ENCODE measurements at regions not wholly inside any gene's neighbourhood (a gene's known extent, or its start where the extent isn't known, plus 50 kb on each side); places are given as distances from the start of the nearest gene placed in this dataset.

DNA sequence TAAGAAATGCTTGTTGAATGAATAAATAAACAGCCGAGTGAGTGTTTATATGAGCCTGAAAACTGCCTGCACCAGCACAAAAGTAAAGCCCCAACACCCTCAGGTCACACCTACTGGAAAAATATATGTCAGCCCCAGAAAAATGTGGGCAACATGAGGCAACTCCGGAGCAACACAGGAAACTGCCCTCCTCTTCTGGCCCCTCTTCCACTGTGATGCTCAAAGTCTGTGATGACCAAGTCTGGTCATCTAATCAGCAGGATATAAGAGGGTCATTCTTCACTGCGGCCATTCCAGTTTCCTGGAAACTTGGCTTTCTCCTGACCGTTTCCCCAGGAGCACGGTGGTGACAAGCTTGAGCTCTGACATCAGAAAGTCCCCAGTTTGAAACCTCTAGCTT lies 159.6 kb upstream of the PZP start:
- Histone ChIP-seq H3K27ac (no peak overlapping the region), H3K4me1 (no peaks in the 10 kb centered on the region), H3K27me3 (no peaks in the 10 kb centered on the region), H3K36me3 (no peaks in the 10 kb centered on the region), H3K9me3 (no peaks in the 10 kb centered on the region), H3K4me3 (no peak overlapping the region)
- TF ChIP-seq, protein P1, sequence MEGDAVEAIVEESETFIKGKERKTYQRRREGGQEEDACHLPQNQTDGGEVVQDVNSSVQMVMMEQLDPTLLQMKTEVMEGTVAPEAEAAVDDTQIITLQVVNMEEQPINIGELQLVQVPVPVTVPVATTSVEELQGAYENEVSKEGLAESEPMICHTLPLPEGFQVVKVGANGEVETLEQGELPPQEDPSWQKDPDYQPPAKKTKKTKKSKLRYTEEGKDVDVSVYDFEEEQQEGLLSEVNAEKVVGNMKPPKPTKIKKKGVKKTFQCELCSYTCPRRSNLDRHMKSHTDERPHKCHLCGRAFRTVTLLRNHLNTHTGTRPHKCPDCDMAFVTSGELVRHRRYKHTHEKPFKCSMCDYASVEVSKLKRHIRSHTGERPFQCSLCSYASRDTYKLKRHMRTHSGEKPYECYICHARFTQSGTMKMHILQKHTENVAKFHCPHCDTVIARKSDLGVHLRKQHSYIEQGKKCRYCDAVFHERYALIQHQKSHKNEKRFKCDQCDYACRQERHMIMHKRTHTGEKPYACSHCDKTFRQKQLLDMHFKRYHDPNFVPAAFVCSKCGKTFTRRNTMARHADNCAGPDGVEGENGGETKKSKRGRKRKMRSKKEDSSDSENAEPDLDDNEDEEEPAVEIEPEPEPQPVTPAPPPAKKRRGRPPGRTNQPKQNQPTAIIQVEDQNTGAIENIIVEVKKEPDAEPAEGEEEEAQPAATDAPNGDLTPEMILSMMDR (IDR thresholded peaks at IDR 0.05) = no peak
- intact Hi-C loops (cut with DNase I) = no loop called here
- no peak for DNase-seq (ENCODE audit: low spot score in 2 of 2)

DNA sequence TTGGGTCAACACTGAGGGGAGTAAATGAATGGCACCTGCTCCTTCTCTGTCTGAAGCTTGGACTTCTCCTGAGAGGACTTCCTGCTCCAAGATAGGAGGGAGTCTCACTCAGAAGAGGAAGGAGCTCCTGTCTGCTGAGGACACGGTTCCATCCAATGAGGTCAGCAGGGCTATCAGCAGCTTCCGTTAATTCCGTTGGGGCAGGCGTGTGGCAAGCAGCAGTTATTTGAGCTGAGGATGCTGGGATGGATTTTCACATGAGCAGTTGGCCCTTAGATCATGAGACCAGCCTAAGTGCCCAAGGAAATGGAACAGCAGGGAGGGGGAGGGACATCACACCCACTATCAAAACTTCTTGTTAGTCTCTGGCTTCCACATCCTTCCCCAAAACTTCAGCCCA lies 159.0 kb upstream of the PZP start:
- Histone ChIP-seq H3K27ac (no peak overlapping the region), H3K27me3 (no peaks in the 10 kb centered on the region), H3K9me3 (no peaks in the 10 kb centered on the region), H3K4me1 (no peaks in the 10 kb centered on the region), H3K4me3 (no peak overlapping the region), H3K36me3 (no peaks in the 10 kb centered on the region)
- no peak for DNase-seq (ENCODE audit: low spot score in 2 of 2)
- intact Hi-C loops (cut with DNase I) = no loop called here
- TF ChIP-seq, protein P1 (IDR thresholded peaks at IDR 0.05) = no peak

DNA sequence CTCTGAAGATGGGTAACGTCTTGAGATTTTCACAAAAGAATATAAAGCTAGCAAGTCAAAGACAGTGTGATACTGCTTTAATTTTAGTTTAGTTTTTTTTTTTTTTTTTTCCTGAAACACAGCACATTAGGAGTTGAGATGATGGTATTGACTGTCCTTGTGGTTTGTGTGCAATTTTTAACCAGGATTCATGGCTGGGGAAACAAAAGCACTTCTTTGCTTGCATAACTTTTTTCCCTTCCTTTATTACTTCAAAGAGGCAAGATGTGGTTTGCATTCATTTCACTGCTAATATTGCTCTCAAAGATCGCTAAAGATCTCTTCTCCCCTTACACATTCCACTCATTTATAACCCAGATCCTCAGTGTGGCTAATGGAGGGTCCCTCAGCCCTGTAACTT lies 157.1 kb upstream of the PZP start:
- TF ChIP-seq, protein P1 (IDR thresholded peaks at IDR 0.05) = no peak
- Histone ChIP-seq H3K27me3 (no peaks in the 10 kb centered on the region), H3K4me1 (no peaks in the 10 kb centered on the region), H3K36me3 (no peaks in the 10 kb centered on the region), H3K9me3 (no peaks in the 10 kb centered on the region), H3K4me3 (no peak overlapping the region), H3K27ac (no peak overlapping the region)
- no peak for DNase-seq (ENCODE audit: low spot score in 2 of 2)
- intact Hi-C loops (cut with DNase I) = no loop called here

DNA sequence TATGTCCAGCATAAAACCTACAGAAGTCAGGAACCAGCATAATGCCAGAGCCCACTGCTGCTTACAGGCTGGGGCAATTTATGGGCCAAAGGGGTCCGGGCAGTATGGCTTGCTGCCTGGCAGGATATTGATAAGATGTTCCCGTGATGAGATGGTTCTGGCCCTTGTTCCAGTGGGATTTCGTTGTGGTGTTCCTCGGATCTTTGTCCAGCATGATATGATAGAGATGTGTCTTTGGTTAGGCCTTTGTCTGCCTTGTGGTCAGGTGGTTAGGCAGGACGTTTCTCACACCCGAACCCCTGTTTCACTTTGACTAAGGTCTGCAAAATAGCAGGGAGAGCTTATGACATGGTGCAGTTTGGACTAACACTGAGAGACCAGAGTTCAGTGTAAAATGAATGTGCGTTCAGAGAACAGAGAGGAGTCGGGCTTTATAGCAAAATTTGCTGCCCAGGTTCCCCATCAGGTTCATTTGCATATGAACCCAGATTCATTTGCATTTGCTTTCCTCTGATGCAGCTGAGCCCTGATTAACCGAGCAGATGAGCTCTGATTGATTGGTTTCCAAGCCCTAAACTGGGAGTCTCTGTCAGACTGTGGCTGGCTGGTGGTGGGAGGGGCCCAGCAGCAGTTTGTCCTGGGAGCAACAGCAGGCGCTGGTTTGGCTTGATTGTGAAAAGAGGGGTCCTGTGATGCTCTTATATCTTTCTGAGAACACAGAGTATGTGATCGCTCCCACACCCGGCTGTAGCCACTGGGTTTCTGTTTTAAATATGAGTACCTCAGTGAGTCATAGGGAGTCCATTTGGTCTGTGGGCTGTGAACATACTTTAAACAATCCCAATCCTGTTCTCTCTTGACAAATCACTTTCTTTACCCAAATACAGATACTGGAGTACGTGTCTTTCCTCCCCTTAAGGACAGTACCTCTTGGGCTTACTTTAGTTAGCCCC lies 156.3 kb upstream of the PZP start:
- H3K9me3 ChIP-seq = no peaks in the 10 kb centered on the region
- no peaks in the 10 kb centered on the region for H3K36me3 ChIP-seq
- TF ChIP-seq, protein P1 (IDR thresholded peaks at IDR 0.05) = no peak
- intact Hi-C loops (cut with DNase I) = no loop called here
- no peaks in the 10 kb centered on the region for H3K4me1 ChIP-seq
- peak overlapping the region in 1 of 2 donors; percentile 12 for H3K4me3 ChIP-seq
- DNase-seq (ENCODE audit: low spot score in 2 of 2) = no peak
- no peaks in the 10 kb centered on the region for H3K27me3 ChIP-seq
- H3K27ac ChIP-seq = no peak overlapping the region

DNA sequence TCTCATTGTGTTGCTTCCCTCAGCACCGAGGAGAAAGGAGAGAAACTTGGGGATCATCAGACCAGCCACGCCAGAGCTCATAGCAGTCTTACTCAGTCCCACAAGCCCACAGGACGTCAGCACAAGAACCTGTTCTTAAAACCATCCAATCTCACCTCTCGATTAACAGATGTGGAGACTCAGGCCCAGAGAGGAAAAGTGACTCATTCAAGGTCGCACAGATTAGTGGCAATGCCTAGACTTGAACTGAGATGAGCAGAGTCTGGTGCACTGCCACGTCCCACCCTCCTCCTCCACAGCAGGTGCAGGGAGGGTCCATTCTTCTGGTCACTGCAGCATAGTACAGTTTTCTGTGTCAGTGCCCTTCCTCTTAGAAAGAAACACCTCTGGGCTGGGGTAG lies 154.9 kb upstream of the PZP start:
- TF ChIP-seq, protein P1 (IDR thresholded peaks at IDR 0.05) = no peak
- Histone ChIP-seq H3K4me1 (no peaks in the 10 kb centered on the region), H3K9me3 (no peaks in the 10 kb centered on the region), H3K27ac (no peak overlapping the region), H3K27me3 (no peaks in the 10 kb centered on the region), H3K4me3 (no peak overlapping the region), H3K36me3 (no peaks in the 10 kb centered on the region)
- intact Hi-C loops (cut with DNase I) = no loop called here
- DNase-seq (ENCODE audit: low spot score in 2 of 2) = no peak
